IMR-90 (cell line): ENCODE measurements at regions not wholly inside any gene's neighbourhood (a gene's known extent, or its start where the extent isn't known, plus 50 kb on each side); places are given as distances from the start of the nearest gene placed in this dataset.

Experiments
- ATAC-seq: fragments of 200-7000 bp; cut with Tn5 transposase; 2 replicates; pipeline ENCODE4 v1.9.1; 2020; ENCODE audit warnings: low read depth, mild to moderate bottlenecking, moderate library complexity
- BruUV-seq: library from RNA; stranded (reverse); fragments of 400-500 nt; replicated peaks from 2 replicates; lab custom pipeline; 2021; lab: Mats Ljungman, UMichigan
- CTCF ChIA-PET: fragments of 300-600 bp; formaldehyde crosslinking; extraction: SDS; loops from one replicate; lab custom pipeline; 2021; ENCODE audit warnings: antibody characterized with exemption; lab: Yijun Ruan, JAX
- POLR2A ChIA-PET: fragments of 300-600 bp; sonication (Branson Sonifier 250); formaldehyde crosslinking; loops from one replicate; lab custom pipeline; 2022; ENCODE audit warnings: antibody characterized with exemption; ENCODE audit not compliant: unreplicated experiment; lab: Charles Lee
- DNase-seq: peaks from one replicate; pipeline ENCODE4 v3.0.0; 2013
- H2AFZ ChIP-seq: replicated peaks from 2 replicates; pipeline ENCODE3; 2013; ENCODE audit warnings: low read length, mild to moderate bottlenecking; ENCODE audit not compliant: poor library complexity
- H2AK5ac ChIP-seq: 2 replicates; pipeline ENCODE4 v1.6.1; 2013; ENCODE audit warnings: low read depth, low read length, inconsistent platforms
- H2AK9ac ChIP-seq: replicated peaks from 2 replicates; pipeline ENCODE3; 2013; ENCODE audit warnings: mild to moderate bottlenecking, low read depth, low read length, moderate library complexity; ENCODE audit not compliant: poor library complexity
- H2BK120ac ChIP-seq: 2 replicates; pipeline ENCODE4 v1.6.1; 2013; ENCODE audit warnings: low read depth, low read length, inconsistent platforms
- H2BK15ac ChIP-seq: 3 replicates; pipeline ENCODE4 v1.6.1; 2013; ENCODE audit warnings: low read depth, low read length, inconsistent platforms
- H2BK20ac ChIP-seq: 2 replicates; pipeline ENCODE4 v1.6.1; 2013; ENCODE audit warnings: low read depth, mild to moderate bottlenecking, inconsistent platforms, low read length, moderate library complexity
- H2BK5ac ChIP-seq: 2 replicates; pipeline ENCODE4 v1.6.1; 2013; ENCODE audit warnings: mild to moderate bottlenecking, low read depth, low read length, inconsistent platforms; ENCODE audit not compliant: poor library complexity, severe bottlenecking
- H3K14ac ChIP-seq: replicated peaks from 2 replicates; pipeline ENCODE4 v1.6.1; 2013; ENCODE audit warnings: low read depth, low read length, inconsistent platforms
- H3K18ac ChIP-seq: 2 replicates; pipeline ENCODE4 v1.6.1; 2013; ENCODE audit warnings: low read depth, low read length, control low read depth
- H3K23ac ChIP-seq: 2 replicates; pipeline ENCODE4 v1.6.1; 2013; ENCODE audit warnings: low read depth, low read length, inconsistent platforms
- H3K27ac ChIP-seq: 2 replicates; pipeline ENCODE4 v1.5.1; 2013; ENCODE audit warnings: mild to moderate bottlenecking, control low read depth, low read length; ENCODE audit not compliant: insufficient read depth
- H3K27me3 ChIP-seq: 2 replicates; pipeline ENCODE4 v1.6.1; 2013; ENCODE audit warnings: low read length; ENCODE audit not compliant: control insufficient read depth, insufficient read depth
- H3K36me3 ChIP-seq: 2 replicates; pipeline ENCODE4 v1.6.1; 2013; ENCODE audit warnings: low read length, mixed read lengths; ENCODE audit not compliant: control insufficient read depth, insufficient read depth
- H3K4ac ChIP-seq: 2 replicates; pipeline ENCODE4 v1.6.1; 2013; ENCODE audit warnings: low read depth, low read length, inconsistent platforms
- H3K4me1 ChIP-seq: 2 replicates; pipeline ENCODE4 v1.6.1; 2013; ENCODE audit warnings: low read length, mixed read lengths; ENCODE audit not compliant: control insufficient read depth, insufficient read depth
- H3K4me2 ChIP-seq: 2 replicates; pipeline ENCODE4 v1.6.1; 2013; ENCODE audit warnings: low read depth, mild to moderate bottlenecking, control low read depth, low read length, moderate library complexity
- H3K4me3 ChIP-seq: 2 replicates; pipeline ENCODE4 v1.5.1; 2013; ENCODE audit warnings: low read depth, mild to moderate bottlenecking, control low read depth, low read length, moderate library complexity; ENCODE audit not compliant: insufficient read depth
- H3K56ac ChIP-seq: 2 replicates; pipeline ENCODE4 v1.6.1; 2013; ENCODE audit warnings: low read length, inconsistent platforms; ENCODE audit not compliant: insufficient read depth; ENCODE audit errors: extremely low read depth
- H3K79me1 ChIP-seq, 2 experiments: 2 replicates each; pipeline ENCODE4 v1.6.1; 2013; ENCODE audit warnings: low read length in 2 of 2, inconsistent platforms in 1 of 2, low read depth in 1 of 2
- H3K9ac ChIP-seq: 2 replicates; pipeline ENCODE4 v1.6.1; 2013; ENCODE audit warnings: low read depth, low read length, control low read depth
- H3K9me1 ChIP-seq: 2 replicates; pipeline ENCODE4 v1.6.1; 2013; ENCODE audit warnings: low read length, inconsistent platforms; ENCODE audit not compliant: insufficient read depth
- H3K9me3 ChIP-seq: 2 replicates; pipeline ENCODE4 v1.6.1; 2013; ENCODE audit warnings: low read length; ENCODE audit not compliant: control insufficient read depth, insufficient read depth
- H4K20me1 ChIP-seq: 2 replicates; pipeline ENCODE4 v1.6.1; 2013; ENCODE audit warnings: low read length, inconsistent platforms; ENCODE audit not compliant: insufficient read depth
- H4K5ac ChIP-seq: 2 replicates; pipeline ENCODE4 v1.6.1; 2013; ENCODE audit warnings: mild to moderate bottlenecking, low read depth, low read length, control low read depth
- H4K8ac ChIP-seq, 2 experiments: 2 replicates each; pipeline ENCODE4 v1.6.1; 2013; ENCODE audit warnings: low read depth in 2 of 2, low read length in 2 of 2, control low read depth in 1 of 2, inconsistent platforms in 1 of 2
- H4K91ac ChIP-seq: 2 replicates; pipeline ENCODE4 v1.6.1; 2013; ENCODE audit warnings: low read depth, low read length, inconsistent platforms; ENCODE audit not compliant: insufficient read depth
- MAFK ChIP-seq: IDR thresholded peaks from 2 replicates; pipeline ENCODE4 v1.6.1; 2012; ENCODE audit warnings: low read depth, low read length, improper control_type of control experiment
- SMC3 ChIP-seq: fragments of 150-350 bp; IDR thresholded peaks from 2 replicates; pipeline ENCODE4 v1.6.1; 2016; ENCODE audit warnings: low read depth, mild to moderate bottlenecking, antibody characterized with exemption, low read length, moderate library complexity
- USF2 ChIP-seq: fragments of 150-350 bp; IDR thresholded peaks from 2 replicates; pipeline ENCODE4 v1.6.1; 2017; ENCODE audit warnings: mild to moderate bottlenecking, antibody characterized with exemption, low read length, low read depth
- WGBS, 2 experiments: methylation state at CpG; one replicate each; pipeline versions ENCODE4 v1.1.5 to v1.1.7; 2013; ENCODE audit warnings: missing lambda C conversion rate in 2 of 2; ENCODE audit not compliant: insufficient read length in 1 of 2; ENCODE audit errors: extremely low coverage in 2 of 2; 5-methylcytosine and 5-hydroxymethylcytosine counted together
- dilution Hi-C: fragments of 300-500 bp; cut with HindIII; formaldehyde crosslinking; loops from one replicate; pipeline ENCODE4 v1.14.3; 2018; ENCODE audit warnings: low sequenced_read_pairs; ENCODE audit not compliant: unreplicated experiment
- in situ Hi-C: fragments of 300-500 bp; cut with MboI; formaldehyde crosslinking; loops from 3 replicates; pipeline ENCODE4 v1.14.3; 2019; ENCODE audit warnings: low sequenced_read_pairs, inconsistent platforms, mixed read lengths
- intact Hi-C: fragments of 100-400 bp; cut with micrococcal nuclease; formaldehyde crosslinking; loops from 2 replicates; pipeline ENCODE4 v1.10.0; 2022

GRCh38 chr4:18630218-18631110 is 608.9 kb upstream of the LCORL start:
- 80% methylated on average over 8 of the region's 29 CpGs; no CpG with 5 or more reads in 1 of the 2 experiments for WGBS, 2 experiments
- Histone ChIP-seq H3K18ac (no peak overlapping the region), H2BK120ac (no peak overlapping the region), H3K4me1 (no peaks in the 10 kb centered on the region), H3K56ac (no peak overlapping the region), H3K4me2 (no peak overlapping the region), H3K23ac (no peak overlapping the region), H3K4ac (no peak overlapping the region), H4K20me1 (no peaks in the 10 kb centered on the region), H3K27me3 (no peaks in the 10 kb centered on the region), H3K9ac (no peak overlapping the region), H3K9me3 (peaks cover 6% of the 10 kb centered on the region), H3K4me3 (no peak overlapping the region), H4K91ac (no peak overlapping the region), H2BK20ac (no peak overlapping the region), H3K27ac (no peak overlapping the region), H3K79me1 (no peaks in the 10 kb centered on the region), H2AK5ac (no peak overlapping the region), H4K5ac (no peak overlapping the region), H2BK15ac (no peak overlapping the region), H3K9me1 (no peaks in the 10 kb centered on the region), H3K14ac (no peak overlapping the region), H4K8ac (no peak overlapping the region), H2AFZ (no peak overlapping the region), H2AK9ac (no peak overlapping the region), H2BK5ac (no peak overlapping the region), H3K36me3 (no peaks in the 10 kb centered on the region)
- intact Hi-C loops (no loop called here), dilution Hi-C loops (no loop called here), in situ Hi-C loops (no loop called here)
- POLR2A ChIA-PET, result no interaction called here
- TF ChIP-seq SMC3, result no peak
- TF ChIP-seq USF2, result no peak
- TF ChIP-seq MAFK, result peak; percentile 49
- CTCF ChIA-PET, result no interaction called here
- BruUV-seq, result no TSS peak
- ATAC-seq (no peak), DNase-seq (no peak)
